Muscle layer of colon (tissue), 2 donors: ENCODE measurements at regions not wholly inside any gene's neighbourhood (a gene's known extent, or its start where the extent isn't known, plus 50 kb on each side); places are given as distances from the start of the nearest gene placed in this dataset.
"Not testable (repeated sequence)": the region's sequence is repeated elsewhere in the genome, so short reads cannot be mapped to it uniquely, and the experiment has no call there.

Experiments
- H3K27ac ChIP-seq: one replicate; pipeline ENCODE4 v1.7.0; 2013; ENCODE audit warnings: low read depth, mild to moderate bottlenecking, low read length, moderate library complexity
- H3K27me3 ChIP-seq, 2 donors: one replicate each; pipeline ENCODE4 v1.7.0; 2013; ENCODE audit warnings: low read length in 2 of 2, mild to moderate bottlenecking in 2 of 2; ENCODE audit not compliant: insufficient read depth in 2 of 2, control insufficient read depth in 1 of 2
- H3K36me3 ChIP-seq: one replicate; pipeline ENCODE4 v1.7.0; 2013; ENCODE audit warnings: mild to moderate bottlenecking, low read length; ENCODE audit not compliant: insufficient read depth
- H3K4me1 ChIP-seq: one replicate; pipeline ENCODE4 v1.7.0; 2013; ENCODE audit warnings: mild to moderate bottlenecking, low read length; ENCODE audit not compliant: insufficient read depth
- H3K4me3 ChIP-seq, 2 donors: one replicate each; pipeline ENCODE4 v1.7.0; 2013; ENCODE audit warnings: low read length in 2 of 2, low read depth in 1 of 2, mild to moderate bottlenecking in 1 of 2, moderate library complexity in 1 of 2
- H3K9ac ChIP-seq: one replicate; pipeline ENCODE4 v1.7.0; 2013; ENCODE audit warnings: low read length
- H3K9me3 ChIP-seq: one replicate; pipeline ENCODE4 v1.7.0; 2013; ENCODE audit warnings: mild to moderate bottlenecking, low read length
- donor health status: abdominal sarcoma.
- donor health status: Adenocarcinoma of cecum.

- H3K4me1 ChIP-seq: no peaks in the 10 kb centered on the region
- no peak overlapping the region for H3K4me3 ChIP-seq
- no peaks in the 10 kb centered on the region for H3K9me3 ChIP-seq
- no peak overlapping the region for H3K9ac ChIP-seq
- no peaks in the 10 kb centered on the region for H3K36me3 ChIP-seq
- H3K27ac ChIP-seq: no peak overlapping the region
- H3K27me3 ChIP-seq: no peaks in the 10 kb centered on the region
These were observed 154.6 kb upstream of the ALG10B start for GRCh38 chr12:38162013-38162412.

- no peaks in the 10 kb centered on the region for H3K9me3 ChIP-seq
- H3K4me3 ChIP-seq: no peak overlapping the region
- no peaks in the 10 kb centered on the region for H3K27me3 ChIP-seq
- H3K27ac ChIP-seq: no peak overlapping the region
- no peaks in the 10 kb centered on the region for H3K4me1 ChIP-seq
- no peaks in the 10 kb centered on the region for H3K36me3 ChIP-seq
- H3K9ac ChIP-seq: no peak overlapping the region
These were observed 153.7 kb upstream of the ALG10B start for GRCh38 chr12:38162708-38163441.

- Histone ChIP-seq H3K9ac (no peak overlapping the region), H3K36me3 (no peaks in the 10 kb centered on the region), H3K4me3 (no peak overlapping the region), H3K27ac (no peak overlapping the region), H3K27me3 (no peaks in the 10 kb centered on the region), H3K9me3 (no peaks in the 10 kb centered on the region), H3K4me1 (no peaks in the 10 kb centered on the region)
These were observed 153.2 kb upstream of the ALG10B start for GRCh38 chr12:38163442-38163801.

- Histone ChIP-seq H3K4me3 (no peak overlapping the region), H3K36me3 (no peaks in the 10 kb centered on the region), H3K9ac (no peak overlapping the region), H3K27ac (no peak overlapping the region), H3K27me3 (no peaks in the 10 kb centered on the region), H3K4me1 (no peaks in the 10 kb centered on the region), H3K9me3 (no peaks in the 10 kb centered on the region)
These were observed 150.3 kb upstream of the ALG10B start for GRCh38 chr12:38166225-38166624.

- Histone ChIP-seq H3K9me3 (no peaks in the 10 kb centered on the region), H3K4me1 (no peaks in the 10 kb centered on the region), H3K27me3 (no peaks in the 10 kb centered on the region), H3K9ac (no peak overlapping the region), H3K27ac (no peak overlapping the region), H3K4me3 (no peak overlapping the region), H3K36me3 (no peaks in the 10 kb centered on the region)
These were observed 141.0 kb upstream of the ALG10B start for GRCh38 chr12:38175538-38175937.

GRCh38 chr12:38183617-38184016 is 133.0 kb upstream of the ALG10B start:
- not testable (repeated sequence) for H3K36me3 ChIP-seq, H3K27ac ChIP-seq, H3K9ac ChIP-seq, H3K9me3 ChIP-seq, H3K4me3 ChIP-seq, H3K4me1 ChIP-seq, H3K27me3 ChIP-seq

- not testable (repeated sequence) for H3K9ac ChIP-seq, H3K27me3 ChIP-seq, H3K36me3 ChIP-seq, H3K27ac ChIP-seq, H3K9me3 ChIP-seq, H3K4me3 ChIP-seq, H3K4me1 ChIP-seq
These were observed 119.3 kb upstream of the ALG10B start for GRCh38 chr12:38197286-38197685.

- no peaks in the 10 kb centered on the region for H3K27me3 ChIP-seq
- no peak overlapping the region for H3K27ac ChIP-seq
- H3K4me3 ChIP-seq: no peak overlapping the region
- H3K9ac ChIP-seq: no peak overlapping the region
- H3K9me3 ChIP-seq: no peaks in the 10 kb centered on the region
- no peaks in the 10 kb centered on the region for H3K4me1 ChIP-seq
- H3K36me3 ChIP-seq: no peaks in the 10 kb centered on the region
These were observed 114.9 kb upstream of the ALG10B start for GRCh38 chr12:38201461-38202276.

GRCh38 chr12:38204831-38205230 is 111.7 kb upstream of the ALG10B start:
- Histone ChIP-seq H3K4me1 (no peaks in the 10 kb centered on the region), H3K27me3 (no peaks in the 10 kb centered on the region), H3K4me3 (no peak overlapping the region), H3K36me3 (no peaks in the 10 kb centered on the region), H3K27ac (no peak overlapping the region), H3K9ac (no peak overlapping the region), H3K9me3 (no peaks in the 10 kb centered on the region)

- Histone ChIP-seq H3K27ac (no peak overlapping the region), H3K27me3 (no peaks in the 10 kb centered on the region), H3K9me3 (no peaks in the 10 kb centered on the region), H3K36me3 (no peaks in the 10 kb centered on the region), H3K4me1 (no peaks in the 10 kb centered on the region), H3K9ac (no peak overlapping the region), H3K4me3 (no peak overlapping the region)
These were observed 94.6 kb upstream of the ALG10B start for GRCh38 chr12:38222011-38222410.

GRCh38 chr12:38238328-38238727 is 78.2 kb upstream of the ALG10B start:
- not testable (repeated sequence) for H3K36me3 ChIP-seq, H3K4me1 ChIP-seq, H3K27me3 ChIP-seq, H3K27ac ChIP-seq, H3K4me3 ChIP-seq, H3K9ac ChIP-seq, H3K9me3 ChIP-seq

GRCh38 chr12:38253778-38254177 is 62.8 kb upstream of the ALG10B start:
- Histone ChIP-seq H3K9ac (no peak overlapping the region), H3K36me3 (no peaks in the 10 kb centered on the region), H3K4me3 (no peak overlapping the region), H3K9me3 (no peaks in the 10 kb centered on the region), H3K27ac (no peak overlapping the region), H3K27me3 (no peaks in the 10 kb centered on the region), H3K4me1 (no peaks in the 10 kb centered on the region)
